ENCODE measurements at regions not wholly inside any gene's neighbourhood (a gene's known extent, or its start where the extent isn't known, plus 50 kb on each side); places are given as distances from the start of the nearest gene placed in this dataset.
"Not testable (repeated sequence)": the region's sequence is repeated elsewhere in the genome, so short reads cannot be mapped to it uniquely, and the experiment has no call there.

- Histone ChIP-seq H3K27me3 (ENCODE audit: control insufficient read depth, insufficient read depth, low read length) (no peaks in the 10 kb centered on the region), H3K79me2 (no peaks in the 10 kb centered on the region), H3K27ac (no peak overlapping the region), H3K9me3 (ENCODE audit: control insufficient read depth, low read length) (no peaks in the 10 kb centered on the region), H2AFZ (no peak overlapping the region), H3K4me2 (ENCODE audit: low read length) (no peak overlapping the region), H3K9ac (no peak overlapping the region), H3K4me3 (ENCODE audit: low read depth, low read length) (no peak overlapping the region), H3K4me1 (no peaks in the 10 kb centered on the region), H3K36me3 (ENCODE audit: control insufficient read depth, insufficient read depth, low read length) (no peaks in the 10 kb centered on the region)
- no peak for TF ChIP-seq CTCF (IDR thresholded peaks at IDR 0.05)
These were observed 77.6 kb upstream of the NID2 start for GRCh38 chr14:52146504-52146903.

GRCh38 chr14:52144099-52144498 lies 75.2 kb upstream of the NID2 start:
- H3K27ac ChIP-seq; H3K27me3 ChIP-seq (ENCODE audit: control insufficient read depth, insufficient read depth, low read length); H3K4me1 ChIP-seq; H3K9me3 ChIP-seq (ENCODE audit: control insufficient read depth, low read length); H3K4me2 ChIP-seq (ENCODE audit: low read length); H3K79me2 ChIP-seq; H3K4me3 ChIP-seq (ENCODE audit: low read depth, low read length); H3K36me3 ChIP-seq (ENCODE audit: control insufficient read depth, insufficient read depth, low read length); H2AFZ ChIP-seq; H3K9ac ChIP-seq: not testable (repeated sequence)

- H2AFZ ChIP-seq = no peak overlapping the region
- TF ChIP-seq CTCF (IDR thresholded peaks at IDR 0.05) = no peak
These were observed 73.6 kb upstream of the NID2 start for GRCh38 chr14:52142504-52142903.

GRCh38 chr14:52131640-52132320 lies 62.9 kb upstream of the NID2 start:
- Histone ChIP-seq H3K9me3 (ENCODE audit: control insufficient read depth, low read length) (no peaks in the 10 kb centered on the region), H3K36me3 (ENCODE audit: control insufficient read depth, insufficient read depth, low read length) (peaks cover 2% of the 10 kb centered on the region), H3K27ac (no peak overlapping the region), H3K27me3 (ENCODE audit: control insufficient read depth, insufficient read depth, low read length) (no peaks in the 10 kb centered on the region), H2AFZ (peak overlapping the region; percentile 13), H3K9ac (no peak overlapping the region), H3K4me1 (no peaks in the 10 kb centered on the region), H3K79me2 (no peaks in the 10 kb centered on the region), H3K4me3 (ENCODE audit: low read depth, low read length) (no peak overlapping the region), H3K4me2 (ENCODE audit: low read length) (peak overlapping the region; percentile 24)
- peak; percentile 84 for TF ChIP-seq CTCF (IDR thresholded peaks at IDR 0.05)

More at GRCh38 chr14:52142504-52142903, 73.6 kb upstream of the NID2 start:
- Histone ChIP-seq H3K9me3 (ENCODE audit: control insufficient read depth, low read length) (no peaks in the 10 kb centered on the region), H3K9ac (no peak overlapping the region), H3K36me3 (ENCODE audit: control insufficient read depth, insufficient read depth, low read length) (no peaks in the 10 kb centered on the region), H3K27me3 (ENCODE audit: control insufficient read depth, insufficient read depth, low read length) (no peaks in the 10 kb centered on the region), H3K27ac (no peak overlapping the region), H3K4me2 (ENCODE audit: low read length) (no peak overlapping the region), H3K4me1 (no peaks in the 10 kb centered on the region), H3K79me2 (no peaks in the 10 kb centered on the region), H3K4me3 (ENCODE audit: low read depth, low read length) (no peak overlapping the region)

- H3K27ac ChIP-seq = no peak overlapping the region
- no peak overlapping the region for H3K4me2 ChIP-seq (ENCODE audit: low read length)
- no peaks in the 10 kb centered on the region for H3K27me3 ChIP-seq (ENCODE audit: control insufficient read depth, insufficient read depth, low read length)
- H3K9ac ChIP-seq = no peak overlapping the region
- H2AFZ ChIP-seq = peak overlapping the region; percentile 11
- no peak overlapping the region for H3K4me3 ChIP-seq (ENCODE audit: low read depth, low read length)
- peaks cover 2% of the 10 kb centered on the region for H3K36me3 ChIP-seq (ENCODE audit: control insufficient read depth, insufficient read depth, low read length)
- H3K4me1 ChIP-seq = no peaks in the 10 kb centered on the region
- TF ChIP-seq CTCF (IDR thresholded peaks at IDR 0.05) = no peak
- no peaks in the 10 kb centered on the region for H3K79me2 ChIP-seq
- no peaks in the 10 kb centered on the region for H3K9me3 ChIP-seq (ENCODE audit: control insufficient read depth, low read length)
These were observed 60.9 kb upstream of the NID2 start for GRCh38 chr14:52129721-52130120.
